GM18909 (cell line): ENCODE measurements at regions not wholly inside any gene's neighbourhood (a gene's known extent, or its start where the extent isn't known, plus 50 kb on each side); places are given as distances from the start of the nearest gene placed in this dataset.
A peak's percentile ranks its signal among the peaks of the same experiment; 100 is the strongest.

ENCODE experiments used
- ATAC-seq: cut with Tn5 transposase; IDR thresholded peaks from one replicate; pipeline ENCODE4 v1.9.1; 2021; ENCODE audit warnings: mild to moderate bottlenecking; ENCODE audit not compliant: unreplicated experiment, poor library complexity

GRCh38 chr13:80400164-80400864 lies 59.4 kb upstream of the SPRY2 start:
- ATAC-seq, result peak; percentile 27

DNA sequence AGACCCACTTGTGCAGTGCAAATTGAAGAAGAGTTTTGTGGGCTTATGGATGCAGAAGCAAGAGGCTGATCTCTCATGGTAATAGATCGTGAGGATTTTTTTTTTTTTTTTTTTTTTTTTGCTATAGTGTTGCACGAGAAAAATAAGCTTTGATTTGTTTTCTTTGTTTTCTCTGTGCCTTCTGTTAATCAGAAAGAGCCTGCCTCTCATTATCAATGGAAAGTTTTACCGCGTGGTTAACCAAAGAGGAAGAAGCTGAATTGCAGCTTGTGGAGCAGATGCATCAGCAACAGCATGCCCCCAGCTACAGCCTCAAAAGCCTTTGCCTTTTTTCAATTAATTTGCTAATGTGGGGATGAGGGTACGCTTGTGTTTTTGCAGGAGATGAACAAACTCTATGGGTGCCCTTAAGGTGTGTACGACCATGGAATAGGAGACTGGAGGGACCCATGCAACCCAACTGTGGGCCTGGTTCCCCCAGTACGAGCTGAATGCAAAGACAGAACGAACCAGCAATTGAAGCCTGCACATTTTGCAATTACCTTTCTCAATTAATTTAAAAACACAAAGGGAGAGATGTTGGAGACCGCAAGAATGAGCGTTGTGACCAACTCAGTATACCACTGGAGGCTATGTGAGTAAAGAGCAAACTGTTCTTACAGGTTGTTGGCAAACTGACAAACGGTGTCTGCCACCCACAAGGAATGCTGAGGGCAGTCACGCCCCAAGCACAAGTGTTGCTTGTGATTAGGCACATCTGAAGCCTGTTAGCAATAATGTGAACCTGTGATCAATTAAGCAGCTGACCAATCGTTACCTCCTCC lies 58.6 kb upstream of the SPRY2 start:
- ATAC-seq, result peak; percentile 58
